ENCODE measurements at regions not wholly inside any gene's neighbourhood (a gene's known extent, or its start where the extent isn't known, plus 50 kb on each side); places are given as distances from the start of the nearest gene placed in this dataset.

DNA sequence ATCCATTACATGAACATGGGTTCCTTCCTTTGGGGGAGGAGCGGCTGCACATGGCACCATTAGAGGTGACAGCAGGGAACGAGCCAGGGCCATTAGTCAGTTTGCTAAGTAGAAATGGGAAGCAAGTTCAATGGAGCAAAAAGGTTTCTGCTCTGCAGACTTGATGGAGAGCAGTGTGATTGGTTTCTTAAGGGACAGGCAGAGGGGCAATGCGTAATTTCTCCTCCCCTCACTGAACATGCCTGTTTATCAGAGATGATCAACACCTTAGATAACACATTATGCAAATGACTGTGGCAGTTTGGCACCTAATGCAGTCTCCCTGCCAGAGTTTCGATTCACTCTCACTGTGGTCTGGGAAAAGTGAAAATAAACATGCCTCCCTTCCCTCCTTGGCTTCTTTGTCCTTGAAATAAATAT lies 414.5 kb downstream of the STK39 start:
- Mint-ChIP-seq H3K4me1 (ENCODE audit: low read depth) (no peaks in the 10 kb centered on the region), H3K27me3 (ENCODE audit: insufficient read depth) (no peaks in the 10 kb centered on the region), H3K36me3 (ENCODE audit: low read depth) (no peaks in the 10 kb centered on the region), H3K27ac (no peak overlapping the region), H3K4me3 (no peak overlapping the region), H3K9me3 (peaks cover 43% of the 10 kb centered on the region)
- DNase-seq = no peak
- TF ChIP-seq, protein P1, sequence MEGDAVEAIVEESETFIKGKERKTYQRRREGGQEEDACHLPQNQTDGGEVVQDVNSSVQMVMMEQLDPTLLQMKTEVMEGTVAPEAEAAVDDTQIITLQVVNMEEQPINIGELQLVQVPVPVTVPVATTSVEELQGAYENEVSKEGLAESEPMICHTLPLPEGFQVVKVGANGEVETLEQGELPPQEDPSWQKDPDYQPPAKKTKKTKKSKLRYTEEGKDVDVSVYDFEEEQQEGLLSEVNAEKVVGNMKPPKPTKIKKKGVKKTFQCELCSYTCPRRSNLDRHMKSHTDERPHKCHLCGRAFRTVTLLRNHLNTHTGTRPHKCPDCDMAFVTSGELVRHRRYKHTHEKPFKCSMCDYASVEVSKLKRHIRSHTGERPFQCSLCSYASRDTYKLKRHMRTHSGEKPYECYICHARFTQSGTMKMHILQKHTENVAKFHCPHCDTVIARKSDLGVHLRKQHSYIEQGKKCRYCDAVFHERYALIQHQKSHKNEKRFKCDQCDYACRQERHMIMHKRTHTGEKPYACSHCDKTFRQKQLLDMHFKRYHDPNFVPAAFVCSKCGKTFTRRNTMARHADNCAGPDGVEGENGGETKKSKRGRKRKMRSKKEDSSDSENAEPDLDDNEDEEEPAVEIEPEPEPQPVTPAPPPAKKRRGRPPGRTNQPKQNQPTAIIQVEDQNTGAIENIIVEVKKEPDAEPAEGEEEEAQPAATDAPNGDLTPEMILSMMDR (IDR thresholded peaks at IDR 0.05) = no peak

DNA sequence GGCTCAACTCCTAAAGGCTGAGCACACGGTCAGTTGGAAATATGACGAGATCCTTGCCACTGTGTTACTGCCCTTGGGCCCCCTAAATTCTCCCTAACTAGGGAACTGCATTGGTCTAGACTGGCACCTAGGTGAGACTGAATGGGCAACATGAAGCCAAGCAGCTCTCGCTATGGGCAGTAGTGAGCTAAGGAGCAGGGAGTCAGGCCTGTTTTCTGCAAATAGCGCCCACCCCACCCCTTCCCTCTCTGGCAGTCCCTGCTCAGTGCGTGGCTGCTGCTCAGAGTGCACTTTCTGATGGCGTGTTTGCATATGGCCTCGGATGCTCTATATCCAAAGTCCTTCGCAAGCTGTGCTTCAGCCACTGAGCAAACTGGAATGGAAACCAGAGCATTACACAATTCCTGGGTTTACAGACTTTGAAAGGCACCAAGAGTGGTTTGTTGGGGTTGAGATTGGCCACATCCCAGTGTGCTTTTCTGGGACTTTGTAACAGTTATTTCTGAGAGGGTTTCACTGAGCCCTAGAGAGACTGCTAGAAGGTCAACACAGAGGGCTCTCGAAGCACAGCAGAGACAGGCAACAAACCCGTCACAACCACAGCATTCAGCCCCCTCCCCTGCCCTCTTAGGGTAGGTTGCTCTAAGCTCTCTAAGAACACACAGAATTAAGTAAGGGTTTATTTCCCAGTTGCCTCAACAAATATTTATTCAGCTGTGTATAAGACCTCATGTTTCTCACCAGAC lies 419.9 kb downstream of the STK39 start:
- no peak overlapping the region for H3K4me3 Mint-ChIP-seq
- no peaks in the 10 kb centered on the region; the same call in 1 of the 2 replicates for H3K27me3 Mint-ChIP-seq (ENCODE audit: insufficient read depth)
- TF ChIP-seq, protein P1 (IDR thresholded peaks at IDR 0.05) = no peak
- peaks cover 48% of the 10 kb centered on the region for H3K9me3 Mint-ChIP-seq
- DNase-seq = no peak
- no peaks in the 10 kb centered on the region for H3K4me1 Mint-ChIP-seq (ENCODE audit: low read depth)
- no peak overlapping the region for H3K27ac Mint-ChIP-seq
- H3K36me3 Mint-ChIP-seq (ENCODE audit: low read depth) = no peaks in the 10 kb centered on the region

DNA sequence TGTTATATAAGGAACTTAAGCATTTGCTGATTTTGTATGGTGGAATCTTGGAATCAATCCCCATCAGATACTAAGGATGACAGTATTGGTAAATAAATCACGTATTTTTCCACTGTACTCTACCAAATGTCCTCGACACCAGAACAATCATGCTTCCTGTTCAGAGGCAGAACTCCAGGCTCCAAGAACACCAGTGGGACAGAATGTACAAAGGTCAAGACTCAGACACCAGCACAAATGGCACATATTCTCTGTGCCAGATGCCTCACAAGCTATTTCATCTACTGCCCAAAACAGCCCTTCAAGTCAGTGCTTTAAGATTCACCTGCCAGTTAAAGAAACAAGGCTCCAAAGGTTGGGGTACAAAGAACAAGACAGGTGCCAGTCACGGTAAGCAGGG lies 420.5 kb downstream of the STK39 start:
- Mint-ChIP-seq H3K4me3 (no peak overlapping the region), H3K27ac (no peak overlapping the region), H3K27me3 (ENCODE audit: insufficient read depth) (no peaks in the 10 kb centered on the region; the same call in 1 of the 2 replicates), H3K9me3 (peaks cover 50% of the 10 kb centered on the region), H3K4me1 (ENCODE audit: low read depth) (no peaks in the 10 kb centered on the region), H3K36me3 (ENCODE audit: low read depth) (no peaks in the 10 kb centered on the region)
- TF ChIP-seq, protein P1 (IDR thresholded peaks at IDR 0.05) = no peak
- no peak for DNase-seq

DNA sequence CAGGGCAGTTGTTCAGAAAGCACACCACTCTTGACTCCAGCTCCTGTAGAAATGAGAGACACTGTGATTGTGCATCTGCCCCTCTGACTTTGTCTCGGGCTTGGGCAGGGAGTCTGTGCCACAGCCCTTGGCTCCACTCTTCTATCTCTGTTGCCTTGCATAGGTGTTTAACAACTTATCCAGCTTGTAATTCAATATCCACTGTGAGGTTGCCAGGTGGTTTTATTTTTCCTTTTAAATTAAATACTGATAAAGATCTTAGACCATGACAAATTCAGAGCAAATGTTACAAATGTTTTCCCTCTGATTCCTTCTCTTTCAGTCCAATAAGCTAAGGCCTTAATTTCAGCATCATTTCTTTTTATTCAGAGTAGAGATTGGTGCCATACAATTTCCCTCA lies 421.7 kb downstream of the STK39 start:
- Mint-ChIP-seq H3K4me3 (no peak overlapping the region), H3K27me3 (ENCODE audit: insufficient read depth) (no peaks in the 10 kb centered on the region; the same call in 1 of the 2 replicates), H3K4me1 (ENCODE audit: low read depth) (no peaks in the 10 kb centered on the region), H3K27ac (no peak overlapping the region), H3K36me3 (ENCODE audit: low read depth) (no peaks in the 10 kb centered on the region), H3K9me3 (peaks cover 46% of the 10 kb centered on the region)
- TF ChIP-seq, protein P1 (IDR thresholded peaks at IDR 0.05) = no peak
- DNase-seq = no peak

DNA sequence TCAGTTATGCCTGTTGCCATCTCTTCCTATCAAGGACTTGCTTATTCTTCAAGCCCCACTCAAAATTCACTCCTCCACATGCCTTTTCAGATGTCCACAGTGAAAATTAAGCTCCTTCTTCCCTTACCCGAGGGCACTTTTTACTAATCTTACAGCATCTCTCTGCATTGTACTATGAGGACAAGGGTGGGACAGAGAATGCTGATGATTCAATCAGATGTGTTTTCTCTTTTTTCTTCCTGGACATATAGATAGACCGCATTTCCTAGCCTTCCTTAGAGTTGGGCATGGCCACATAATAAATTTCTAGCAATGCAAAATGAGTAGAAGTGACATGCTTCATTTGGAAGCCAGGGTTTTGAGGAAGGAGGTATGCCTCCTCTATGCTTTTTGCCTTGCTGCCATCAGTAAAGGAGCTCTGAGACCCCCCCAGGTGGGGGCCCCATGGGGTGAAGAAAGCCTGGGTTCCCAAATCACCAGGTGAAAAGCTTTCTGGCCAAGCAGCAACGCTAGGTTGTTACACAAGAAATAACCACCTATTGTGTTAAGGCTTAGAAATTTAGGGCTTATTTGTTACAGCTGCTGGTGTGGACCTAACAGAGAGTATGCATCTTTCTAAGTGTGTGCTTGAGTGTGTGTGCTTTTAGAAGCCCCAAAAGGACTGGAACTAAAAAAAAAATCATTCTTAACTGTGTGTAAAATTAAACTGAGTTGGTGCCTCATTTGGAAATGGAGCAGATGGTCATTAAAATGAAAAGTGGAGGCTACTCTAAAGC lies 424.5 kb downstream of the STK39 start:
- DNase-seq = no peak
- Mint-ChIP-seq H3K9me3 (peaks cover 37% of the 10 kb centered on the region), H3K4me3 (no peak overlapping the region), H3K36me3 (ENCODE audit: low read depth) (no peaks in the 10 kb centered on the region), H3K4me1 (ENCODE audit: low read depth) (no peaks in the 10 kb centered on the region), H3K27me3 (ENCODE audit: insufficient read depth) (no peaks in the 10 kb centered on the region; the same call in 1 of the 2 replicates), H3K27ac (no peak overlapping the region)
- TF ChIP-seq, protein P1 (IDR thresholded peaks at IDR 0.05) = no peak

All from HFFc6 (cell line).